Astrocyte (in vitro differentiated cells and primary cell): ENCODE measurements at regions not wholly inside any gene's neighbourhood (a gene's known extent, or its start where the extent isn't known, plus 50 kb on each side); places are given as distances from the start of the nearest gene placed in this dataset.

Experiments used
- DNase-seq: peaks from one replicate; pipeline ENCODE4 v3.0.0-alpha.2; 2010; ENCODE audit warnings: low read depth
- FAIRE-seq: peaks from 2 replicates; lab custom pipeline; 2011; peaks lifted over from hg19 to GRCh38; lab: Jason Lieb, UNC
- H2AFZ ChIP-seq: 2 replicates; pipeline ENCODE4 v1.6.0; 2012; ENCODE audit warnings: low read depth, low read length, inconsistent platforms
- H3K27ac ChIP-seq: 2 replicates; pipeline ENCODE4 v1.5.1; 2011; ENCODE audit warnings: low read depth, low read length, inconsistent platforms
- H3K27me3 ChIP-seq: 2 replicates; pipeline ENCODE4 v1.6.0; 2011; ENCODE audit warnings: low read length, inconsistent platforms; ENCODE audit not compliant: insufficient read depth
- H3K36me3 ChIP-seq: 2 replicates; pipeline ENCODE4 v1.5.1; 2011; ENCODE audit warnings: low read length, inconsistent platforms; ENCODE audit not compliant: insufficient read depth
- H3K4me1 ChIP-seq: 2 replicates; pipeline ENCODE4 v1.5.1; 2011; ENCODE audit warnings: low read length, inconsistent platforms; ENCODE audit not compliant: insufficient read depth
- H3K4me2 ChIP-seq: 2 replicates; pipeline ENCODE4 v1.6.0; 2012; ENCODE audit warnings: low read length, inconsistent platforms
- H3K4me3 ChIP-seq: 2 replicates; pipeline ENCODE4 v1.5.1; 2011; ENCODE audit warnings: low read depth, mild to moderate bottlenecking, low read length, inconsistent platforms; ENCODE audit not compliant: insufficient read depth
- H3K79me2 ChIP-seq: 2 replicates; pipeline ENCODE4 v1.6.0; 2012; ENCODE audit warnings: mild to moderate bottlenecking, low read length, inconsistent platforms; ENCODE audit not compliant: insufficient read depth
- H3K9ac ChIP-seq: 2 replicates; pipeline ENCODE4 v1.6.0; 2012; ENCODE audit warnings: mild to moderate bottlenecking, low read length, inconsistent platforms
- H3K9me3 ChIP-seq: 2 replicates; pipeline ENCODE4 v1.5.1; 2012; ENCODE audit warnings: low read depth, mild to moderate bottlenecking, low read length, inconsistent platforms; ENCODE audit not compliant: insufficient read depth
- H4K20me1 ChIP-seq: 2 replicates; pipeline ENCODE4 v1.6.0; 2012; ENCODE audit warnings: low read length, inconsistent platforms; ENCODE audit not compliant: insufficient read depth
- H3K27ac Mint-ChIP-seq: one replicate; pipeline ENCODE4 v1.8.0; 2021; ENCODE audit warnings: mild to moderate bottlenecking, mixed read lengths; ENCODE audit not compliant: unreplicated experiment
- H3K27me3 Mint-ChIP-seq: one replicate; pipeline ENCODE4 v1.8.0; 2021; ENCODE audit warnings: low read depth, mixed read lengths; ENCODE audit not compliant: unreplicated experiment
- H3K36me3 Mint-ChIP-seq: one replicate; pipeline ENCODE4 v1.8.0; 2021; ENCODE audit warnings: low read depth, mixed read lengths; ENCODE audit not compliant: unreplicated experiment
- H3K4me1 Mint-ChIP-seq: one replicate; pipeline ENCODE4 v1.8.0; 2021; ENCODE audit warnings: low read depth, mixed read lengths; ENCODE audit not compliant: unreplicated experiment
- H3K4me3 Mint-ChIP-seq: one replicate; pipeline ENCODE4 v1.8.0; 2021; ENCODE audit warnings: mild to moderate bottlenecking, moderate library complexity, mixed read lengths; ENCODE audit not compliant: unreplicated experiment
- H3K9me3 Mint-ChIP-seq: one replicate; pipeline ENCODE4 v1.8.0; 2021; ENCODE audit warnings: mild to moderate bottlenecking, mixed read lengths; ENCODE audit not compliant: unreplicated experiment
- EZH2 ChIP-seq: IDR thresholded peaks from 2 replicates; pipeline ENCODE4 v1.6.1; 2012; ENCODE audit warnings: mild to moderate bottlenecking, low read length, inconsistent platforms; ENCODE audit not compliant: insufficient read depth
- TF ChIP-seq, protein P1 (sequence below): IDR thresholded peaks from 2 replicates; pipeline ENCODE4 v1.5.1; 2011; ENCODE audit warnings: low read depth, mild to moderate bottlenecking, inconsistent platforms, low read length, moderate library complexity; ENCODE audit not compliant: insufficient read depth

DNA sequence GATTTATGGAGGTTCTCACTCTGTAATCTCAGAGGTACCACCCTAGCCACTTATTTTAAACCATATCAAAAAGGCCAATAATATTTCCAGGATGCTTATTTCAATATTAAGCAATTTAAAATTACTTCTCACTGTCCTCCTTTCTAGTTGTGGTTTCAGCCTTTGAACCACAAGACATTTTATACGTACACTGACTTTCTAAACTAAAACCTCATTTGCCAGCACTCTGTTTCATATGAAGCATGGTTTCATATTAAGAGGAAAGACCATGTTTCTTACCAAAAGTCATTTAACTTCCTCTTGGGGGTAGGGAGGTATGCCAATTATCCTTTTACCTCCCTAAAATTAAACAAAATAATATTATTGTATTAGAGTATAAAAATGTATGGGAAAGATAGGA is 399.8 kb downstream of the CDH7 start:
- Mint-ChIP-seq H3K36me3 (no peaks in the 10 kb centered on the region), H3K27me3 (no peaks in the 10 kb centered on the region), H3K4me1 (no peaks in the 10 kb centered on the region), H3K4me3 (no peak overlapping the region), H3K9me3 (no peaks in the 10 kb centered on the region), H3K27ac (no peak overlapping the region)
- Histone ChIP-seq H3K4me3 (no peak overlapping the region), H2AFZ (no peak overlapping the region), H3K27me3 (no peaks in the 10 kb centered on the region), H3K36me3 (no peaks in the 10 kb centered on the region), H3K79me2 (no peaks in the 10 kb centered on the region), H3K9me3 (no peaks in the 10 kb centered on the region), H4K20me1 (no peaks in the 10 kb centered on the region), H3K9ac (no peak overlapping the region), H3K4me1 (no peaks in the 10 kb centered on the region), H3K4me2 (no peak overlapping the region), H3K27ac (no peak overlapping the region)
- DNase-seq: no peak
- TF ChIP-seq EZH2: no peak
- TF ChIP-seq, protein P1, sequence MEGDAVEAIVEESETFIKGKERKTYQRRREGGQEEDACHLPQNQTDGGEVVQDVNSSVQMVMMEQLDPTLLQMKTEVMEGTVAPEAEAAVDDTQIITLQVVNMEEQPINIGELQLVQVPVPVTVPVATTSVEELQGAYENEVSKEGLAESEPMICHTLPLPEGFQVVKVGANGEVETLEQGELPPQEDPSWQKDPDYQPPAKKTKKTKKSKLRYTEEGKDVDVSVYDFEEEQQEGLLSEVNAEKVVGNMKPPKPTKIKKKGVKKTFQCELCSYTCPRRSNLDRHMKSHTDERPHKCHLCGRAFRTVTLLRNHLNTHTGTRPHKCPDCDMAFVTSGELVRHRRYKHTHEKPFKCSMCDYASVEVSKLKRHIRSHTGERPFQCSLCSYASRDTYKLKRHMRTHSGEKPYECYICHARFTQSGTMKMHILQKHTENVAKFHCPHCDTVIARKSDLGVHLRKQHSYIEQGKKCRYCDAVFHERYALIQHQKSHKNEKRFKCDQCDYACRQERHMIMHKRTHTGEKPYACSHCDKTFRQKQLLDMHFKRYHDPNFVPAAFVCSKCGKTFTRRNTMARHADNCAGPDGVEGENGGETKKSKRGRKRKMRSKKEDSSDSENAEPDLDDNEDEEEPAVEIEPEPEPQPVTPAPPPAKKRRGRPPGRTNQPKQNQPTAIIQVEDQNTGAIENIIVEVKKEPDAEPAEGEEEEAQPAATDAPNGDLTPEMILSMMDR: no peak
- FAIRE-seq: no peak

DNA sequence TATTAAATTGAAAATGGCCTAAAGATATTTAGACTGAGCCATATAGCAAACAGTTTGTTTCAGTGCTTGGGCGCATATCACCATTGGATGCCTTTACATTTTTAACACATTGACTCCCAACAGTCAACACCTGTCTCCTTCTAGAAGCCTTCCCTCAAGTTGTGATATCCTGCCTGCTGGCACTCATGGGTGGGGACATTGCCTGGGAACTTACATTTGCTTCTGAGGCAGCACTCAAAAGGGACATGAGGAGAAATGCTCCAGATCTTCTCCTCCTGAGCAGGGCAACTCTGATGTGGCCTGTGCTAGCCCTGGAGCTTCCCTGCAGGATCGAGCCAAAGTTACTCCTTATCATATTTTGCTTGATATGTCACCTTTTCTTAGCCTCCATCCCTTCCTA is 392.2 kb downstream of the CDH7 start:
- Histone ChIP-seq H3K36me3 (no peaks in the 10 kb centered on the region), H2AFZ (no peak overlapping the region), H3K27me3 (no peaks in the 10 kb centered on the region), H3K27ac (no peak overlapping the region), H3K79me2 (no peaks in the 10 kb centered on the region), H3K9ac (no peak overlapping the region), H3K4me3 (no peak overlapping the region), H3K4me1 (no peaks in the 10 kb centered on the region), H4K20me1 (no peaks in the 10 kb centered on the region), H3K4me2 (no peak overlapping the region), H3K9me3 (no peaks in the 10 kb centered on the region)
- Mint-ChIP-seq H3K4me1 (no peaks in the 10 kb centered on the region), H3K36me3 (no peaks in the 10 kb centered on the region), H3K4me3 (no peak overlapping the region), H3K27ac (no peak overlapping the region), H3K9me3 (no peaks in the 10 kb centered on the region), H3K27me3 (no peaks in the 10 kb centered on the region)
- TF ChIP-seq EZH2: no peak
- TF ChIP-seq, protein P1: no peak
- FAIRE-seq (no peak), DNase-seq (no peak)

DNA sequence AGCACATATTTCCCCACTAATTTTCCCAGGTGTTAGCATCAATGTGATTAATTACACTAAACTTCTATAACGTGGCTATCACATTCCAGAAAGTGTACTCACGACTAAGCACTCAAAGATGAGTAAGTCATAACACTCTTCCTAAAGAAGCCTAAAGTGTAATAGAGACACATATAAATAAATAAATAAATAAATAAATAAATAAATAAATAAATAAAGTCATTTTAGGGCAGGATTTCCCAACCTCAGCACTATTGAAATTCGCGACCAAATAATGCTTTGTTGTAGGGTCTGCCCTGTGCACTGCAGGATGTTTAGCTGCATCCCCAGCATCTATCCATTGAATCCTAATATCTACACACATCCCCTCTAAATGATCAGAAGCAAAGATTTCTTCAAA is 390.9 kb downstream of the CDH7 start:
- no peak overlapping the region for H3K4me3 Mint-ChIP-seq

More for the DNA sequence above, 390.9 kb downstream of the CDH7 start:
- no peak for FAIRE-seq
- TF ChIP-seq, protein P1: no peak
- TF ChIP-seq EZH2: no peak
- H3K27me3 ChIP-seq: no peaks in the 10 kb centered on the region
- no peak overlapping the region for H3K27ac ChIP-seq
- H3K9me3 ChIP-seq: no peaks in the 10 kb centered on the region
- Mint-ChIP-seq H3K4me1 (peaks cover 3% of the 10 kb centered on the region), H3K27ac (no peak overlapping the region), H3K9me3 (no peaks in the 10 kb centered on the region), H3K36me3 (no peaks in the 10 kb centered on the region), H3K27me3 (no peaks in the 10 kb centered on the region)
- no peak overlapping the region for H3K9ac ChIP-seq
- no peak overlapping the region for H3K4me2 ChIP-seq
- no peak for DNase-seq
- H3K36me3 ChIP-seq: no peaks in the 10 kb centered on the region
- no peaks in the 10 kb centered on the region for H3K4me1 ChIP-seq
- no peak overlapping the region for H3K4me3 ChIP-seq
- no peaks in the 10 kb centered on the region for H4K20me1 ChIP-seq
- H2AFZ ChIP-seq: no peak overlapping the region
- no peaks in the 10 kb centered on the region for H3K79me2 ChIP-seq
